ENCODE measurements at regions not wholly inside any gene's neighbourhood (a gene's known extent, or its start where the extent isn't known, plus 50 kb on each side); places are given as distances from the start of the nearest gene placed in this dataset.
"Not testable (repeated sequence)": the region's sequence is repeated elsewhere in the genome, so short reads cannot be mapped to it uniquely, and the experiment has no call there.

DNA sequence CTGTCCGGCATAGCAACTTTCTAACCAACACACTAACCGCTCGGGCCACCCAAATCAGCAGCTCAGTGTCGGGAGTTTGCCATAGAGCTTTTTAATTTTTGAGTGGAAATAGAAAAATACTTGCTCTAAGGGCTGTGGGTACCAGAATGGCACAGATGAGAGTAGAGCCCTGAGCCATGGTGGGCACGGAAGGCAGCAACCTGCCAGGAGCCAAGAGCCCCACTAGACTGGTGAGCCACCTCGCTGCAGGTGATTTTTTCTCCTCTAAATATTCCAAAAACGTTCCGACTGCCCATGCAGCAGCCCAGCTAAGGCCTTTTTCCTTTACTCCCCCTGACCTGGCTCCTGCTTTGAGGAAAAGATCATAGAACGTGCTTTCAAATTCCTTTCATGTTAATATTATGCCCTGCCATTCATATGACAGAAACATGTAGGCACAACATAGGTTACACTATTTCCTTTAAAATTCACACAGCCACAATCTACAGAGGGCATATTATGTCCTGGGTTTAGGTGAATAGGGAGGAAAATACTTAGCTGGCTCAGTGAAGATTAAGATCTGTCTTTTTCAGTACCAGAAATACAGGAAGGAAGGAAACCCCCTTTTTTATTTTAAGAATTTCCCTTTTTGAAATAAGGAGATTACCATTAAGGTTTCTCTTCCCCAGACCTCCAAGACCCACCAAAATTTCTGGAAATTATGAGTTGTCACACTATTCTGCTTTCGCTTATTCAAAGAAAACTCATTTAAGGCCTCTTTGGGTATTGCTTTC is 81.0 kb upstream of the ATP12A start:
- TF ChIP-seq, protein P1, sequence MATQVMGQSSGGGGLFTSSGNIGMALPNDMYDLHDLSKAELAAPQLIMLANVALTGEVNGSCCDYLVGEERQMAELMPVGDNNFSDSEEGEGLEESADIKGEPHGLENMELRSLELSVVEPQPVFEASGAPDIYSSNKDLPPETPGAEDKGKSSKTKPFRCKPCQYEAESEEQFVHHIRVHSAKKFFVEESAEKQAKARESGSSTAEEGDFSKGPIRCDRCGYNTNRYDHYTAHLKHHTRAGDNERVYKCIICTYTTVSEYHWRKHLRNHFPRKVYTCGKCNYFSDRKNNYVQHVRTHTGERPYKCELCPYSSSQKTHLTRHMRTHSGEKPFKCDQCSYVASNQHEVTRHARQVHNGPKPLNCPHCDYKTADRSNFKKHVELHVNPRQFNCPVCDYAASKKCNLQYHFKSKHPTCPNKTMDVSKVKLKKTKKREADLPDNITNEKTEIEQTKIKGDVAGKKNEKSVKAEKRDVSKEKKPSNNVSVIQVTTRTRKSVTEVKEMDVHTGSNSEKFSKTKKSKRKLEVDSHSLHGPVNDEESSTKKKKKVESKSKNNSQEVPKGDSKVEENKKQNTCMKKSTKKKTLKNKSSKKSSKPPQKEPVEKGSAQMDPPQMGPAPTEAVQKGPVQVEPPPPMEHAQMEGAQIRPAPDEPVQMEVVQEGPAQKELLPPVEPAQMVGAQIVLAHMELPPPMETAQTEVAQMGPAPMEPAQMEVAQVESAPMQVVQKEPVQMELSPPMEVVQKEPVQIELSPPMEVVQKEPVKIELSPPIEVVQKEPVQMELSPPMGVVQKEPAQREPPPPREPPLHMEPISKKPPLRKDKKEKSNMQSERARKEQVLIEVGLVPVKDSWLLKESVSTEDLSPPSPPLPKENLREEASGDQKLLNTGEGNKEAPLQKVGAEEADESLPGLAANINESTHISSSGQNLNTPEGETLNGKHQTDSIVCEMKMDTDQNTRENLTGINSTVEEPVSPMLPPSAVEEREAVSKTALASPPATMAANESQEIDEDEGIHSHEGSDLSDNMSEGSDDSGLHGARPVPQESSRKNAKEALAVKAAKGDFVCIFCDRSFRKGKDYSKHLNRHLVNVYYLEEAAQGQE (IDR thresholded peaks at IDR 0.05; ENCODE audit: insufficient read depth in 1 of 2, low read depth in 2 of 2, low read length in 1 of 2) = not testable (repeated sequence)
- TF ChIP-seq, protein P2, sequence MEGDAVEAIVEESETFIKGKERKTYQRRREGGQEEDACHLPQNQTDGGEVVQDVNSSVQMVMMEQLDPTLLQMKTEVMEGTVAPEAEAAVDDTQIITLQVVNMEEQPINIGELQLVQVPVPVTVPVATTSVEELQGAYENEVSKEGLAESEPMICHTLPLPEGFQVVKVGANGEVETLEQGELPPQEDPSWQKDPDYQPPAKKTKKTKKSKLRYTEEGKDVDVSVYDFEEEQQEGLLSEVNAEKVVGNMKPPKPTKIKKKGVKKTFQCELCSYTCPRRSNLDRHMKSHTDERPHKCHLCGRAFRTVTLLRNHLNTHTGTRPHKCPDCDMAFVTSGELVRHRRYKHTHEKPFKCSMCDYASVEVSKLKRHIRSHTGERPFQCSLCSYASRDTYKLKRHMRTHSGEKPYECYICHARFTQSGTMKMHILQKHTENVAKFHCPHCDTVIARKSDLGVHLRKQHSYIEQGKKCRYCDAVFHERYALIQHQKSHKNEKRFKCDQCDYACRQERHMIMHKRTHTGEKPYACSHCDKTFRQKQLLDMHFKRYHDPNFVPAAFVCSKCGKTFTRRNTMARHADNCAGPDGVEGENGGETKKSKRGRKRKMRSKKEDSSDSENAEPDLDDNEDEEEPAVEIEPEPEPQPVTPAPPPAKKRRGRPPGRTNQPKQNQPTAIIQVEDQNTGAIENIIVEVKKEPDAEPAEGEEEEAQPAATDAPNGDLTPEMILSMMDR (IDR thresholded peaks at IDR 0.05) = not testable (repeated sequence)
- not testable (repeated sequence) for TF ChIP-seq SIN3A (IDR thresholded peaks at IDR 0.05; ENCODE audit: borderline replicate concordance, insufficient read depth, low read depth, low read length); POLR2AphosphoS5 (IDR thresholded peaks at IDR 0.05; ENCODE audit: low read depth, low read length); TCF7L2 (IDR thresholded peaks at IDR 0.05; ENCODE audit: low read depth, low read length)
